Hepatocyte (in vitro differentiated cells): ENCODE measurements at regions not wholly inside any gene's neighbourhood (a gene's known extent, or its start where the extent isn't known, plus 50 kb on each side); places are given as distances from the start of the nearest gene placed in this dataset.

Source experiments
- CTCF ChIP-seq: fragments of 200-600 bp; sonication (generic); IDR thresholded peaks from 2 replicates; pipeline ENCODE4 v1.5.1; 2016; ENCODE audit warnings: antibody characterized with exemption, mild to moderate bottlenecking; ENCODE audit not compliant: poor library complexity
- EZH2 ChIP-seq: fragments of 200-600 bp; sonication (generic); IDR thresholded peaks from 2 replicates; pipeline ENCODE4 v1.6.1; 2016; ENCODE audit warnings: antibody characterized with exemption, mild to moderate bottlenecking, borderline replicate concordance

GRCh38 chr14:51336734-51337133, 96.7 kb downstream of the TMX1 start:
- TF ChIP-seq CTCF, result no peak
- TF ChIP-seq EZH2, result no peak
